Transverse colon (tissue), 4 donors: ENCODE measurements at regions not wholly inside any gene's neighbourhood (a gene's known extent, or its start where the extent isn't known, plus 50 kb on each side); places are given as distances from the start of the nearest gene placed in this dataset.
"Not testable (repeated sequence)": the region's sequence is repeated elsewhere in the genome, so short reads cannot be mapped to it uniquely, and the experiment has no call there.

Source experiments
- DNase-seq: peaks from one replicate; pipeline ENCODE4 v3.0.0-alpha.2; 2019
- H3K27ac ChIP-seq, 4 donors: fragments of 200-600 bp; sonication (generic); 2 replicates each; pipeline ENCODE4 v1.5.1; 2016 to 2018; ENCODE audit warnings: inconsistent platforms in 4 of 4
- H3K27me3 ChIP-seq: fragments of 200-600 bp; sonication (generic); 2 replicates; pipeline ENCODE4 v1.5.1; 2017; ENCODE audit warnings: inconsistent platforms
- H3K36me3 ChIP-seq, 4 donors: fragments of 200-600 bp; sonication (generic); 2 replicates each; pipeline ENCODE4 v1.5.1; 2017 to 2019; ENCODE audit warnings: inconsistent platforms in 4 of 4
- H3K4me1 ChIP-seq, 4 donors: fragments of 200-600 bp; sonication (generic); 2 replicates each; pipeline ENCODE4 v1.5.1; 2017 to 2020; ENCODE audit warnings: inconsistent platforms in 4 of 4
- H3K4me3 ChIP-seq, 4 donors: fragments of 200-600 bp; sonication (generic); 1 replicate in 1 of 4; 2 replicates in 3 of 4; pipeline versions ENCODE4 v1.5.1 to v1.6.1; 2017 to 2019; ENCODE audit warnings: inconsistent platforms in 4 of 4
- H3K9me3 ChIP-seq, 2 donors: fragments of 200-600 bp; sonication (generic); 2 replicates each; pipeline ENCODE4 v1.5.1; 2017 to 2019; ENCODE audit warnings: inconsistent platforms in 2 of 2
- CTCF ChIP-seq, 5 experiments: fragments of 200-600 bp in 3 of 5; fragments of 450-650 bp in 2 of 5; sonication (generic) in 3 of 5; IDR thresholded peaks; 1 replicate in 2 of 5; 2 replicates in 3 of 5; pipeline ENCODE4 v1.5.1; 2016 to 2017; ENCODE audit warnings: antibody characterized with exemption in 5 of 5, inconsistent platforms in 3 of 5, mild to moderate bottlenecking in 2 of 5, moderate library complexity in 1 of 5
- EP300 ChIP-seq: sonication (generic); formaldehyde crosslinking; IDR thresholded peaks from one replicate; pipeline ENCODE4 v1.6.1; 2017; ENCODE audit warnings: antibody characterized with exemption, low read depth
- POLR2A ChIP-seq: fragments of 450-650 bp; IDR thresholded peaks from one replicate; pipeline ENCODE4 v1.6.1; 2016; ENCODE audit warnings: antibody characterized with exemption, mild to moderate bottlenecking, moderate library complexity
- POLR2AphosphoS5 ChIP-seq, 3 donors: sonication (generic); formaldehyde crosslinking; IDR thresholded peaks; one replicate each; pipeline ENCODE4 v1.6.1; 2016; ENCODE audit warnings: antibody characterized with exemption in 3 of 3
- WGBS, 2 donors: methylation state at CpG; one replicate each; pipeline ENCODE4 v1.1.5; 2018; ENCODE audit warnings: low coverage in 1 of 2; 5-methylcytosine and 5-hydroxymethylcytosine counted together
- in situ Hi-C, 4 donors: fragments of 200-750 bp; cut with MboI; loops; one replicate each; pipeline versions ENCODE4 v1.15.0 to v1.15.1; 2017; ENCODE audit warnings: low sequenced_read_pairs in 3 of 4, low pct_ligation_motif_present in 1 of 4, low pct_unique_long_range_greater_than_20kb in 1 of 4
- intact Hi-C: fragments of 100-400 bp; cut with DNase I; formaldehyde crosslinking; loops from one replicate; pipeline ENCODE4 v1.15.1; 2023; ENCODE audit warnings: low total_unique reads

DNA sequence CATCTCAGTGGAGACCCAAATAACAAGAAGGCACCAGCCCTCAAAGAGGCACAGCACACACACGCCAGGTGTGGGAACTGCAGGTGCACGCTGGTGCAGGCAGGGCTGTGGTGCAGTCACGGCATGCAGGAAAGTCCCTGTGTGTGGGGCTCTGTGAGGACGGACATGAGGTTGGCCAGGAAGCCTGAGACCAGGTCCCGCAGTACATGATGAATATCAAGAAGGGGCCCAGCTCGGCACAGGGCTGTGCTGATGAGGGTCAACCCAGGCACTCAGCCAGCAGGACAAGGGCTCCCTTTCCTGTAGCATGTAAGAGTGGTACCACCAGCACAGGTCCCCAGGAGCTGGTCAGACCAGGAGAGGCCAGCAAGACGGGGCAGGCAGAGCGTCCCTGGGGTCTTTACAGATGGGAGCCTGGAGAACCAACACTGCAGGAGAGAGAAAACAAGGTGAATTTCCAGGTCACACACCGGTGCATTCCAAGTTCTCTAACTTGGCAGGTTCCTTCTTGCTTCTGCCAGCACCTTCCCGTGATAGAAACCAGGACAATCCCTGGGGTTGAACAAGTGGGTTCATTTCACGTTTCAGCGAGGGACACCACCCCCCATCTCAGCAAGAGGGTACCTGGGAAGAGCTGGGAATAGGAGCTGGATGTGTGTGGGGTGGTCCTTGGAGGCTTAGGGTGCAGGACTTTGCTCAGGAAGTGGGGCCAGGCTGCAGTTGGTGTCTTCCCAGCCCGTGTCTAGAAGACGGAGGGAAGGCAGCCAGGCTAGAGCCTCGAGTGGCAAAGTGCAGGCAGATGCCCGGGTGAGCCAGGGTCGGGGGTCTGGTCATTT lies 244.8 kb upstream of the TCERG1L start:
- in situ Hi-C loops: no loop called here
- Histone ChIP-seq H3K27ac (no peak overlapping the region), H3K9me3 (no peaks in the 10 kb centered on the region), H3K4me3 (no peak overlapping the region), H3K4me1 (no peaks in the 10 kb centered on the region), H3K27me3 (no peaks in the 10 kb centered on the region), H3K36me3 (no peaks in the 10 kb centered on the region)
- intact Hi-C loops: no loop called here
- no peak for DNase-seq
- no peak for TF ChIP-seq CTCF (IDR thresholded peaks at IDR 0.05)
- no peak for TF ChIP-seq POLR2A
- no peak for TF ChIP-seq EP300
- WGBS, 2 donors: 63 to 70% methylated on average over 3 to 17 of the region's 17 CpGs

DNA sequence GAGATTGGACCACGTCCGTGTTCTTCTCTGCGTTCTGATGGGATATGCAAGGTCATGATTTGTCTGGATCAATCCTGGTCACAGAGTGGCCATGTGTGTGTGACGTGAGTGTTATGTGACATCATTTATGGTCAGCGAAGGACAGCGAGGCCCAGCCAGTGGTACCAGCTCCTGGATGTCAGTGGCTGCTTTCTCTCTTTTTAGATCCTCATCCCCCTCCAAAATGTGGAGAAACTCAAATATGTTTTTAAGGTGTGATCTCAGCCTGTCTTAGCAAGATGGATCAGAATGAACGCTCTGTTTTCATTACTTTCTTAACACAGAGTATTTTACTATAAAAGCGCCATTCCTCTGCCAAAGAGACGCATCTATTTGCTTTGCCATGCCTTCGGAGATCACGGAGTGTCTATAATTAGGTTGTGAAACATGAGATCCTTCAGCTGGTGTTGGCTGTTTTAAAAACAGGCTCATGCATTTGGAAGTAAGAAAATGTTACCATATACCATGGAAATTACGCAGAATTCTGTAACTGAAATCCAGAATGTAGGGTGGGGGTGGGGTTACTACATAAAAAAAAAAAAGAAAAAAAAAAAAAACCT lies 245.5 kb upstream of the TCERG1L start:
- no peak overlapping the region for H3K27ac ChIP-seq
- 64 to 74% methylated on average over 7 to 12 of the region's 12 CpGs for WGBS, 2 donors
- in situ Hi-C loops: no loop called here
- TF ChIP-seq POLR2A: no peak
- no peak for TF ChIP-seq CTCF (IDR thresholded peaks at IDR 0.05)
- TF ChIP-seq EP300: no peak
- no peak for TF ChIP-seq POLR2AphosphoS5 (IDR thresholded peaks at IDR 0.05)
- no peaks in the 10 kb centered on the region for H3K36me3 ChIP-seq
- H3K9me3 ChIP-seq: no peaks in the 10 kb centered on the region
- H3K4me1 ChIP-seq: no peaks in the 10 kb centered on the region
- intact Hi-C loops: no loop called here
- no peak for DNase-seq
- H3K4me3 ChIP-seq: no peak overlapping the region
- no peaks in the 10 kb centered on the region for H3K27me3 ChIP-seq

GRCh38 chr10:131557956-131558355 lies 246.4 kb upstream of the TCERG1L start:
- WGBS, 2 donors: 56 to 86% methylated on average over 3 to 9 of the region's 9 CpGs
- H3K4me3 ChIP-seq, intact Hi-C loops, H3K9me3 ChIP-seq, H3K27me3 ChIP-seq, DNase-seq, H3K27ac ChIP-seq, in situ Hi-C loops, H3K4me1 ChIP-seq, H3K36me3 ChIP-seq: not testable (repeated sequence)

DNA sequence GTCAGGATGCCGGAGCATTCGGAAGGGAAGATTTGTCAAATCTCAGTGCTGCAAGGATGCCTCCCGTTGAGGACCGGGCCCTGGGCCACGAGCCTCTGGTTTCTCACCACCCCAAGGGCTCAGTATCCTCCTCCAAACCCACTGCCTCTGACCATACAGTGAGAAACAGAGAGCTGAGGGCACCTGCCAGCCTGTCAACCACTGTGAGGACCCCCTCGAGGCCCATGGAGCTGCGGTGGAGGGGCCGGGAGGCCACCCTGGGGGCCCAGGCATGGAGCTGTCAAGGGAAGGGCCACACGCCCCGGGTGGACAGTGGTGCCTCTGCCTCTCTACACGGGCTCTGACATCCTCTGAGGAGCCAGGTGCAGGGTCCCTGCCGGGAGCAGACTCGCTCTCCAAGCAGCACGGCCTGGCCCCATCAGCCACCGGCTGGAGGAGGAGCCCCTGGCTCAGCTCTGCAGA lies 248.0 kb upstream of the TCERG1L start:
- no peaks in the 10 kb centered on the region for H3K27me3 ChIP-seq
- no peak for TF ChIP-seq POLR2A
- TF ChIP-seq POLR2AphosphoS5 (IDR thresholded peaks at IDR 0.05): no peak
- TF ChIP-seq CTCF (IDR thresholded peaks at IDR 0.05): no peak
- no peak for TF ChIP-seq EP300
- peaks cover under 1 to 1% of the 10 kb centered on the region in 2 donors for H3K9me3 ChIP-seq
- DNase-seq: no peak
- intact Hi-C loops: no loop called here
- no peaks in the 10 kb centered on the region for H3K36me3 ChIP-seq
- no peak overlapping the region for H3K4me3 ChIP-seq
- 84% methylated on average over 12 of the region's 15 CpGs; no CpG with 5 or more reads in 1 of the 2 donors for WGBS, 2 donors
- in situ Hi-C loops: no loop called here
- no peak overlapping the region for H3K27ac ChIP-seq
- H3K4me1 ChIP-seq: no peaks in the 10 kb centered on the region
